HG03135 (cell line): ENCODE measurements at regions not wholly inside any gene's neighbourhood (a gene's known extent, or its start where the extent isn't known, plus 50 kb on each side); places are given as distances from the start of the nearest gene placed in this dataset.

Source experiments
- ATAC-seq: cut with Tn5 transposase; IDR thresholded peaks from one replicate; pipeline ENCODE4 v1.9.1; 2021; ENCODE audit warnings: mild to moderate bottlenecking, moderate library complexity; ENCODE audit not compliant: unreplicated experiment

GRCh38 chr2:133927894-133928293, 326.0 kb upstream of the MGAT5 start:
- ATAC-seq, result no peak

GRCh38 chr2:133936096-133936495, 317.8 kb upstream of the MGAT5 start:
- ATAC-seq, result no peak

- ATAC-seq, result no peak
Observed at GRCh38 chr2:133936601-133937000, 317.3 kb upstream of the MGAT5 start.

- ATAC-seq, result no peak
Observed at GRCh38 chr2:133937669-133938068, 316.2 kb upstream of the MGAT5 start.

- ATAC-seq, result no peak
Observed at GRCh38 chr2:133940134-133940533, 313.7 kb upstream of the MGAT5 start.

GRCh38 chr2:133941666-133942065, 312.2 kb upstream of the MGAT5 start:
- ATAC-seq, result no peak

GRCh38 chr2:133942398-133942797, 311.5 kb upstream of the MGAT5 start:
- ATAC-seq, result no peak

- no peak for ATAC-seq
Observed at GRCh38 chr2:133943108-133943507, 310.8 kb upstream of the MGAT5 start.

GRCh38 chr2:133945089-133945488, 308.8 kb upstream of the MGAT5 start:
- no peak for ATAC-seq

- no peak for ATAC-seq
Observed at GRCh38 chr2:133947057-133947456, 306.8 kb upstream of the MGAT5 start.

- no peak for ATAC-seq
Observed at GRCh38 chr2:133948610-133949290, 305.1 kb upstream of the MGAT5 start.

- ATAC-seq, result no peak
Observed at GRCh38 chr2:133949595-133949994, 304.3 kb upstream of the MGAT5 start.

- no peak for ATAC-seq
Observed at GRCh38 chr2:133951209-133951608, 302.7 kb upstream of the MGAT5 start.

- no peak for ATAC-seq
Observed at GRCh38 chr2:133952420-133952819, 301.5 kb upstream of the MGAT5 start.

- ATAC-seq, result no peak
Observed at GRCh38 chr2:133952896-133953295, 301.0 kb upstream of the MGAT5 start.

- peak; percentile 70 for ATAC-seq
Observed at GRCh38 chr2:133953524-133953923, 300.3 kb upstream of the MGAT5 start.

GRCh38 chr2:133954636-133955035, 299.2 kb upstream of the MGAT5 start:
- ATAC-seq, result no peak

GRCh38 chr2:133955169-133955568, 298.7 kb upstream of the MGAT5 start:
- ATAC-seq, result no peak

- ATAC-seq, result no peak
Observed at GRCh38 chr2:133956434-133956935, 297.4 kb upstream of the MGAT5 start.

- ATAC-seq, result no peak
Observed at GRCh38 chr2:133957724-133958480, 296.0 kb upstream of the MGAT5 start.

GRCh38 chr2:133959066-133959465, 294.8 kb upstream of the MGAT5 start:
- no peak for ATAC-seq

- no peak for ATAC-seq
Observed at GRCh38 chr2:133966720-133967304, 287.1 kb upstream of the MGAT5 start.
